GM23338 (cell line): ENCODE measurements at regions not wholly inside any gene's neighbourhood (a gene's known extent, or its start where the extent isn't known, plus 50 kb on each side); places are given as distances from the start of the nearest gene placed in this dataset.

Experiments
- ATAC-seq: fragments of 200-7000 bp; cut with Tn5 transposase; 3 replicates; pipeline ENCODE4 v1.9.1; 2020
- DNase-seq: peaks from one replicate; pipeline ENCODE4 v3.0.0-alpha.2; 2015; ENCODE audit warnings: low spot score
- H2AFZ ChIP-seq: fragments of 200-600 bp; sonication (generic); 2 replicates; pipeline ENCODE4 v1.8.0; 2016; ENCODE audit warnings: antibody characterized with exemption, mild to moderate bottlenecking, moderate library complexity
- H3F3A ChIP-seq: fragments of 200-600 bp; sonication (generic); replicated peaks from 2 replicates; pipeline ENCODE4 v1.8.0; 2017; ENCODE audit warnings: antibody characterized with exemption, mixed run types, low read depth
- H3K27ac ChIP-seq: fragments of 200-600 bp; sonication (generic); 2 replicates; pipeline ENCODE4 v1.6.1; 2016; ENCODE audit warnings: low read depth
- H3K27me3 ChIP-seq: fragments of 200-600 bp; sonication (generic); 2 replicates; pipeline ENCODE4 v1.8.0; 2016; ENCODE audit warnings: mild to moderate bottlenecking, mixed run types, moderate library complexity; ENCODE audit not compliant: insufficient read depth
- H3K36me3 ChIP-seq: fragments of 200-600 bp; sonication (generic); 2 replicates; pipeline ENCODE4 v1.8.0; 2016; ENCODE audit warnings: mild to moderate bottlenecking; ENCODE audit not compliant: insufficient read depth
- H3K4me1 ChIP-seq: fragments of 200-600 bp; sonication (generic); 2 replicates; pipeline ENCODE4 v1.8.0; 2016; ENCODE audit warnings: mild to moderate bottlenecking, moderate library complexity; ENCODE audit not compliant: insufficient read depth
- H3K4me2 ChIP-seq: fragments of 200-600 bp; sonication (generic); 2 replicates; pipeline ENCODE4 v1.7.1; 2017; ENCODE audit warnings: mixed run types
- H3K4me3 ChIP-seq: fragments of 200-600 bp; sonication (generic); 2 replicates; pipeline ENCODE4 v1.6.1; 2016; ENCODE audit warnings: mixed run types
- H3K79me2 ChIP-seq: fragments of 200-600 bp; sonication (generic); replicated peaks from 2 replicates; pipeline ENCODE4 v1.8.0; 2017; ENCODE audit warnings: mild to moderate bottlenecking; ENCODE audit not compliant: insufficient read depth
- H3K9me2 ChIP-seq: fragments of 200-600 bp; sonication (generic); 2 replicates; pipeline ENCODE4 v1.8.0; 2017; ENCODE audit not compliant: insufficient read depth
- H4K20me1 ChIP-seq: fragments of 200-600 bp; sonication (generic); replicated peaks from 2 replicates; pipeline ENCODE4 v1.8.0; 2017; ENCODE audit warnings: mild to moderate bottlenecking; ENCODE audit not compliant: insufficient read depth
- H3K27ac Mint-ChIP-seq: 2 replicates; pipeline ENCODE4 v1.8.0; 2020; ENCODE audit warnings: inconsistent platforms, mild to moderate bottlenecking, moderate library complexity, mixed read lengths
- H3K27me3 Mint-ChIP-seq: 3 replicates; pipeline ENCODE4 v1.8.0; 2022; ENCODE audit warnings: low read depth, mild to moderate bottlenecking, moderate library complexity, mixed read lengths, inconsistent platforms; ENCODE audit not compliant: insufficient read depth, poor library complexity
- H3K36me3 Mint-ChIP-seq: 3 replicates; pipeline ENCODE4 v1.8.0; 2021; ENCODE audit warnings: low read depth, mild to moderate bottlenecking, inconsistent platforms, moderate library complexity, mixed read lengths
- H3K4me1 Mint-ChIP-seq: 3 replicates; pipeline ENCODE4 v1.8.0; 2020; ENCODE audit warnings: mild to moderate bottlenecking, inconsistent platforms, mixed read lengths
- H3K4me3 Mint-ChIP-seq: 3 replicates; pipeline ENCODE4 v1.8.0; 2021; ENCODE audit warnings: moderate library complexity, mild to moderate bottlenecking, inconsistent platforms, mixed read lengths
- H3K9me3 Mint-ChIP-seq: 3 replicates; pipeline ENCODE4 v1.8.0; 2020; ENCODE audit warnings: moderate library complexity, mild to moderate bottlenecking, inconsistent platforms, mixed read lengths
- ETS1 ChIP-seq: IDR thresholded peaks from 2 replicates; pipeline ENCODE4 v1.6.1; 2016; ENCODE audit warnings: antibody characterized with exemption
- POLR2AphosphoS5 ChIP-seq: IDR thresholded peaks from 2 replicates; pipeline ENCODE4 v1.6.1; 2016; ENCODE audit warnings: antibody characterized with exemption, low read depth
- STAT1 ChIP-seq: IDR thresholded peaks from one replicate; pipeline ENCODE4 v1.6.1; 2016; ENCODE audit warnings: antibody characterized with exemption; ENCODE audit not compliant: unreplicated experiment
- ZNF114 ChIP-seq: fragments of 250-450 bp; sonication (Bioruptor Pico); IDR thresholded peaks from 2 replicates; pipeline ENCODE4 v1.5.0; 2020; ENCODE audit warnings: mild to moderate bottlenecking, moderate library complexity
- ZNF462 ChIP-seq: fragments of 250-450 bp; sonication (Bioruptor Pico); IDR thresholded peaks from 2 replicates; pipeline ENCODE4 v1.5.0; 2020; ENCODE audit warnings: mild to moderate bottlenecking, moderate library complexity
- TF ChIP-seq, protein P1 (sequence below), 2 experiments: fragments of 200-600 bp in 1 of 2; sonication (generic) in 1 of 2; conservative IDR thresholded peaks; 2 replicates each; pipeline versions ENCODE4 v1.5.1 to v1.6.1; 2016 to 2017; ENCODE audit warnings: antibody characterized with exemption in 2 of 2, low read depth in 2 of 2, mild to moderate bottlenecking in 2 of 2, moderate library complexity in 1 of 2

GRCh38 chr16:27646806-27647205, 96.9 kb downstream of the KATNIP start:
- no peak overlapping the region for H3K27ac Mint-ChIP-seq
- DNase-seq (no peak), ATAC-seq (no peak)
- H3K27me3 Mint-ChIP-seq, result peaks cover 7% of the 10 kb centered on the region
- Histone ChIP-seq H4K20me1 (no peaks in the 10 kb centered on the region; the same call in 1 of the 2 replicates), H3K4me2 (no peak overlapping the region), H3F3A (no peaks in the 10 kb centered on the region), H2AFZ (no peak overlapping the region), H3K4me1 (peaks cover 6% of the 10 kb centered on the region), H3K79me2 (no peaks in the 10 kb centered on the region), H3K9me2 (no peaks in the 10 kb centered on the region), H3K27ac (no peak overlapping the region), H3K27me3 (no peaks in the 10 kb centered on the region), H3K4me3 (no peak overlapping the region), H3K36me3 (no peaks in the 10 kb centered on the region)
- H3K9me3 Mint-ChIP-seq, result no peaks in the 10 kb centered on the region; the same call in 2 of the 3 replicates
- no peaks in the 10 kb centered on the region; the same call in 2 of the 3 replicates for H3K36me3 Mint-ChIP-seq
- H3K4me1 Mint-ChIP-seq, result peaks cover 11% of the 10 kb centered on the region; the same call in 2 of the 3 replicates
- H3K4me3 Mint-ChIP-seq, result no peak overlapping the region
- TF ChIP-seq ETS1 (no peak), ZNF462 (no peak), STAT1 (no peak), ZNF114 (CRISPR knock-in tag) (no peak), POLR2AphosphoS5 (no peak)
- TF ChIP-seq, protein P1, sequence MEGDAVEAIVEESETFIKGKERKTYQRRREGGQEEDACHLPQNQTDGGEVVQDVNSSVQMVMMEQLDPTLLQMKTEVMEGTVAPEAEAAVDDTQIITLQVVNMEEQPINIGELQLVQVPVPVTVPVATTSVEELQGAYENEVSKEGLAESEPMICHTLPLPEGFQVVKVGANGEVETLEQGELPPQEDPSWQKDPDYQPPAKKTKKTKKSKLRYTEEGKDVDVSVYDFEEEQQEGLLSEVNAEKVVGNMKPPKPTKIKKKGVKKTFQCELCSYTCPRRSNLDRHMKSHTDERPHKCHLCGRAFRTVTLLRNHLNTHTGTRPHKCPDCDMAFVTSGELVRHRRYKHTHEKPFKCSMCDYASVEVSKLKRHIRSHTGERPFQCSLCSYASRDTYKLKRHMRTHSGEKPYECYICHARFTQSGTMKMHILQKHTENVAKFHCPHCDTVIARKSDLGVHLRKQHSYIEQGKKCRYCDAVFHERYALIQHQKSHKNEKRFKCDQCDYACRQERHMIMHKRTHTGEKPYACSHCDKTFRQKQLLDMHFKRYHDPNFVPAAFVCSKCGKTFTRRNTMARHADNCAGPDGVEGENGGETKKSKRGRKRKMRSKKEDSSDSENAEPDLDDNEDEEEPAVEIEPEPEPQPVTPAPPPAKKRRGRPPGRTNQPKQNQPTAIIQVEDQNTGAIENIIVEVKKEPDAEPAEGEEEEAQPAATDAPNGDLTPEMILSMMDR (conservative IDR thresholded peaks at IDR 0.05; ENCODE audit: low read depth in 2 of 2), result no peak
